ENCODE measurements at regions not wholly inside any gene's neighbourhood (a gene's known extent, or its start where the extent isn't known, plus 50 kb on each side); places are given as distances from the start of the nearest gene placed in this dataset.

DNA sequence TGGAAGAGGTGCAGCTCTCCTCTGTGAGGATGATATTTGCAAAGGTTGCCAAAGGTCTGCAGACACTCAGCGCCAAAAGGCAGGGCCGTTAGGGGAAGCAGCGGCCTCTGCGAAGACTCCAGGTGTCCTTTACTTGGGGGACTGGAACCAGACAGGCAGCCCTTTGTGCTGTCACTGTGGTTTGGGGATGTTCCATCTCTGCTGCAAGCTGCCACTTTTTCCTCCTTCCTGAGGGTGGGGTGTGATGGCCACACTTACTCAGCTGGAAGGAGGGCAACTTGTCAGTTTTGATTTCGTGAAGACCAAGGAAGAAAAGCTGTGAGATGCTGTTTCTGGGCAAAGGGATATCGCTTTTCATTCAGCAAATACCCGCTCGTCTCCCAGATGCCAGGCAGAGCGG is 96.5 kb upstream of the PRR5 start:
- CTCF ChIA-PET, result interaction anchor here (1.0 kb wide), 1 partner anchor 20 kb away, joined by 3 read pairs; no protein-coding TSS in a partner anchor
- Histone ChIP-seq H3K4me1 (no peaks in the 10 kb centered on the region), H3K27ac (no peak overlapping the region), H3K4me3 (no peak overlapping the region), H3K9me3 (no peaks in the 10 kb centered on the region), H3K4me2 (no peak overlapping the region)
- TF ChIP-seq CBX2 (IDR thresholded peaks at IDR 0.05; ENCODE audit: borderline replicate concordance, low read depth) (no peak), JUN (IDR thresholded peaks at IDR 0.05) (no peak), SMC3 (IDR thresholded peaks at IDR 0.05) (no peak)
- WGBS (ENCODE audit: missing lambda C conversion rate), result 64% methylated on average over 8 of the region's 9 CpGs
- ATAC-seq (no peak), DNase-seq (ENCODE audit: low read depth in 1 of 2, low spot score in 1 of 2) (no peak), FAIRE-seq (no peak)
- POLR2A ChIA-PET, result no interaction called here

DNA sequence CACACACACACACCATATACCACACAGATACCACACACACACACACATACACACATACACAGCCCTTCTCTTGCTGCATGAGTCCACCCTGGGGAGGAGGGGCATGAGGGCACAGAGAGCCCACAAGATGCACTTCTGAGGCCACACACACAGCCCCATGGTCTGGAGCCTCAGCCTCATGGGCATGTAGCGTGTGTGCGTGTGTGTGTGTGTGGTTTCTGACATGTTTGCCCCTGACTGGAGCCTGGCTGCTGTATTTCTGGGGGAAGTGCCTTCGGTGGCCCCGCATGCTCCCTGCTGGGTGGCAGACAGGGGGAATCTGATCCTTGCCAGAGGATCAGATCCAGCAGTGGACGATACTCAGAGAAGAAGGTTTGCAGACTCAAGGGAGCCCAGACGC is 97.0 kb upstream of the PRR5 start:
- ATAC-seq, result no peak

DNA sequence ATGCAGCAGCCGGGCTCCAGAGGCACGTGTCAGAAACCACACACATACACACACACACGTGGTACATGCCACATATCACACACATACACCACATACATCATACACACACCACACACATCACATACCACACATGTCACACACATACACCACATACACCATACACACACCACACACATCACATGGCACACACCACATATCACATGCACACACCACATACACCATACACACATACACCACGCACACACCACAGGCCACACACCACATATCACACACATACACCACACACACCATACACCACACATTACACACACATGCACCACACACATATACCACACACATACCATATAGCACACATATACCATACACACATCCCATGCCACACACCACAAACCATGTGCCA is 97.5 kb upstream of the PRR5 start:
- FAIRE-seq, result no peak
- no peak for TF ChIP-seq NFE2L2 (conservative IDR thresholded peaks at IDR 0.05; ENCODE audit: low read length)
- TF ChIP-seq MAFK (IDR thresholded peaks at IDR 0.05; ENCODE audit: partially characterized antibody), result no peak
- TF ChIP-seq ZNF302 (CRISPR knock-in tag; IDR thresholded peaks at IDR 0.05), result no peak
- TF ChIP-seq POLR2A (IDR thresholded peaks at IDR 0.05; ENCODE audit: low read length), result no peak
- TF ChIP-seq, protein P1, sequence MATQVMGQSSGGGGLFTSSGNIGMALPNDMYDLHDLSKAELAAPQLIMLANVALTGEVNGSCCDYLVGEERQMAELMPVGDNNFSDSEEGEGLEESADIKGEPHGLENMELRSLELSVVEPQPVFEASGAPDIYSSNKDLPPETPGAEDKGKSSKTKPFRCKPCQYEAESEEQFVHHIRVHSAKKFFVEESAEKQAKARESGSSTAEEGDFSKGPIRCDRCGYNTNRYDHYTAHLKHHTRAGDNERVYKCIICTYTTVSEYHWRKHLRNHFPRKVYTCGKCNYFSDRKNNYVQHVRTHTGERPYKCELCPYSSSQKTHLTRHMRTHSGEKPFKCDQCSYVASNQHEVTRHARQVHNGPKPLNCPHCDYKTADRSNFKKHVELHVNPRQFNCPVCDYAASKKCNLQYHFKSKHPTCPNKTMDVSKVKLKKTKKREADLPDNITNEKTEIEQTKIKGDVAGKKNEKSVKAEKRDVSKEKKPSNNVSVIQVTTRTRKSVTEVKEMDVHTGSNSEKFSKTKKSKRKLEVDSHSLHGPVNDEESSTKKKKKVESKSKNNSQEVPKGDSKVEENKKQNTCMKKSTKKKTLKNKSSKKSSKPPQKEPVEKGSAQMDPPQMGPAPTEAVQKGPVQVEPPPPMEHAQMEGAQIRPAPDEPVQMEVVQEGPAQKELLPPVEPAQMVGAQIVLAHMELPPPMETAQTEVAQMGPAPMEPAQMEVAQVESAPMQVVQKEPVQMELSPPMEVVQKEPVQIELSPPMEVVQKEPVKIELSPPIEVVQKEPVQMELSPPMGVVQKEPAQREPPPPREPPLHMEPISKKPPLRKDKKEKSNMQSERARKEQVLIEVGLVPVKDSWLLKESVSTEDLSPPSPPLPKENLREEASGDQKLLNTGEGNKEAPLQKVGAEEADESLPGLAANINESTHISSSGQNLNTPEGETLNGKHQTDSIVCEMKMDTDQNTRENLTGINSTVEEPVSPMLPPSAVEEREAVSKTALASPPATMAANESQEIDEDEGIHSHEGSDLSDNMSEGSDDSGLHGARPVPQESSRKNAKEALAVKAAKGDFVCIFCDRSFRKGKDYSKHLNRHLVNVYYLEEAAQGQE (IDR thresholded peaks at IDR 0.05), result no peak
- TF ChIP-seq, protein P2, sequence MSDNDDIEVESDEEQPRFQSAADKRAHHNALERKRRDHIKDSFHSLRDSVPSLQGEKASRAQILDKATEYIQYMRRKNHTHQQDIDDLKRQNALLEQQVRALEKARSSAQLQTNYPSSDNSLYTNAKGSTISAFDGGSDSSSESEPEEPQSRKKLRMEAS (IDR thresholded peaks at IDR 0.05), result no peak
- TF ChIP-seq TP53 (CRISPR knock-in tag; IDR thresholded peaks at IDR 0.05), result no peak
- TF ChIP-seq, protein P3, sequence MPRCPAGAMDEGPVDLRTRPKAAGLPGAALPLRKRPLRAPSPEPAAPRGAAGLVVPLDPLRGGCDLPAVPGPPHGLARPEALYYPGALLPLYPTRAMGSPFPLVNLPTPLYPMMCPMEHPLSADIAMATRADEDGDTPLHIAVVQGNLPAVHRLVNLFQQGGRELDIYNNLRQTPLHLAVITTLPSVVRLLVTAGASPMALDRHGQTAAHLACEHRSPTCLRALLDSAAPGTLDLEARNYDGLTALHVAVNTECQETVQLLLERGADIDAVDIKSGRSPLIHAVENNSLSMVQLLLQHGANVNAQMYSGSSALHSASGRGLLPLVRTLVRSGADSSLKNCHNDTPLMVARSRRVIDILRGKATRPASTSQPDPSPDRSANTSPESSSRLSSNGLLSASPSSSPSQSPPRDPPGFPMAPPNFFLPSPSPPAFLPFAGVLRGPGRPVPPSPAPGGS (IDR thresholded peaks at IDR 0.05), result no peak

More for the DNA sequence above, 97.0 kb upstream of the PRR5 start:
- H3K4me3 ChIP-seq, result no peak overlapping the region
- no peaks in the 10 kb centered on the region for H3K4me1 ChIP-seq
- CTCF ChIA-PET, result no interaction called here
- no peaks in the 10 kb centered on the region for H3K9me3 ChIP-seq
- FAIRE-seq, result no peak
- POLR2A ChIA-PET, result no interaction called here
- TF ChIP-seq, protein P4, sequence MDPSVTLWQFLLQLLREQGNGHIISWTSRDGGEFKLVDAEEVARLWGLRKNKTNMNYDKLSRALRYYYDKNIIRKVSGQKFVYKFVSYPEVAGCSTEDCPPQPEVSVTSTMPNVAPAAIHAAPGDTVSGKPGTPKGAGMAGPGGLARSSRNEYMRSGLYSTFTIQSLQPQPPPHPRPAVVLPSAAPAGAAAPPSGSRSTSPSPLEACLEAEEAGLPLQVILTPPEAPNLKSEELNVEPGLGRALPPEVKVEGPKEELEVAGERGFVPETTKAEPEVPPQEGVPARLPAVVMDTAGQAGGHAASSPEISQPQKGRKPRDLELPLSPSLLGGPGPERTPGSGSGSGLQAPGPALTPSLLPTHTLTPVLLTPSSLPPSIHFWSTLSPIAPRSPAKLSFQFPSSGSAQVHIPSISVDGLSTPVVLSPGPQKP (IDR thresholded peaks at IDR 0.05; ENCODE audit: low read depth, low read length), result no peak
- TF ChIP-seq POLR2AphosphoS2 (conservative IDR thresholded peaks at IDR 0.05; ENCODE audit: low read length), result no peak
- TF ChIP-seq, protein P5, sequence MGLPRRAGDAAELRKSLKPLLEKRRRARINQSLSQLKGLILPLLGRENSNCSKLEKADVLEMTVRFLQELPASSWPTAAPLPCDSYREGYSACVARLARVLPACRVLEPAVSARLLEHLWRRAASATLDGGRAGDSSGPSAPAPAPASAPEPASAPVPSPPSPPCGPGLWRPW (IDR thresholded peaks at IDR 0.05), result no peak
- no peak for TF ChIP-seq HDAC2 (IDR thresholded peaks at IDR 0.05)
- no peak for TF ChIP-seq RFX5 (IDR thresholded peaks at IDR 0.05)
- no peak for TF ChIP-seq BHLHE40 (IDR thresholded peaks at IDR 0.05; ENCODE audit: low read depth, low read length)
- no peak for TF ChIP-seq CEBPB (IDR thresholded peaks at IDR 0.05)
- TF ChIP-seq MYC (IDR thresholded peaks at IDR 0.05; ENCODE audit: borderline replicate concordance, low read length), result no peak
- no peak for TF ChIP-seq SMC3 (IDR thresholded peaks at IDR 0.05)
- TF ChIP-seq RAD21 (conservative IDR thresholded peaks at IDR 0.05 in 1 of 2, IDR thresholded peaks at IDR 0.05 in 1 of 2), result no peak
- TF ChIP-seq MAZ (IDR thresholded peaks at IDR 0.05; ENCODE audit: borderline replicate concordance, low read depth, low read length), result no peak
- TF ChIP-seq CBX2 (IDR thresholded peaks at IDR 0.05; ENCODE audit: borderline replicate concordance, low read depth), result no peak
- TF ChIP-seq, protein P6, sequence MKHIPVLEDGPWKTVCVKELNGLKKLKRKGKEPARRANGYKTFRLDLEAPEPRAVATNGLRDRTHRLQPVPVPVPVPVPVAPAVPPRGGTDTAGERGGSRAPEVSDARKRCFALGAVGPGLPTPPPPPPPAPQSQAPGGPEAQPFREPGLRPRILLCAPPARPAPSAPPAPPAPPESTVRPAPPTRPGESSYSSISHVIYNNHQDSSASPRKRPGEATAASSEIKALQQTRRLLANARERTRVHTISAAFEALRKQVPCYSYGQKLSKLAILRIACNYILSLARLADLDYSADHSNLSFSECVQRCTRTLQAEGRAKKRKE (CRISPR knock-in tag; IDR thresholded peaks at IDR 0.05; ENCODE audit: low read depth), result no peak
- TF ChIP-seq, protein P1 (IDR thresholded peaks at IDR 0.05), result no peak
- no peak for TF ChIP-seq RARB (CRISPR knock-in tag; IDR thresholded peaks at IDR 0.05)
- no peak for TF ChIP-seq ESRRA (IDR thresholded peaks at IDR 0.05; ENCODE audit: borderline replicate concordance, low read length)
- H3K27ac ChIP-seq, result no peak overlapping the region
- DNase-seq (ENCODE audit: low read depth in 1 of 2, low spot score in 1 of 2), result no peak
- H3K4me2 ChIP-seq, result no peak overlapping the region
- WGBS (ENCODE audit: missing lambda C conversion rate), result 60% methylated on average over 1 of the region's 6 CpGs

More for the DNA sequence above, 97.5 kb upstream of the PRR5 start:
- Histone ChIP-seq H3K9me3 (no peaks in the 10 kb centered on the region), H3K4me1 (no peaks in the 10 kb centered on the region), H3K27ac (no peak overlapping the region), H3K4me3 (no peak overlapping the region), H3K4me2 (no peak overlapping the region)
- DNase-seq (ENCODE audit: low read depth in 1 of 2, low spot score in 1 of 2), result no peak
- ChIA-PET POLR2A (no interaction called here), CTCF (no interaction called here)
- ATAC-seq, result no peak
- WGBS (ENCODE audit: missing lambda C conversion rate), result 43% methylated on average over 4 of the region's 4 CpGs
